ENCODE measurements at regions not wholly inside any gene's neighbourhood (a gene's known extent, or its start where the extent isn't known, plus 50 kb on each side); places are given as distances from the start of the nearest gene placed in this dataset.
"Not testable (repeated sequence)": the region's sequence is repeated elsewhere in the genome, so short reads cannot be mapped to it uniquely, and the experiment has no call there.

- DNase-seq (ENCODE audit: low read depth), result no peak
These were observed 91.6 kb upstream of the BCAR3 start for GRCh38 chr1:93773049-93773838.

- no peak for DNase-seq (ENCODE audit: low read depth)
These were observed 90.2 kb upstream of the BCAR3 start for GRCh38 chr1:93771843-93772242.

GRCh38 chr1:93770640-93771039 lies 89.0 kb upstream of the BCAR3 start:
- DNase-seq (ENCODE audit: low read depth), result no peak

- no peak for DNase-seq (ENCODE audit: low read depth)
These were observed 88.1 kb upstream of the BCAR3 start for GRCh38 chr1:93769777-93770176.

- no peak for DNase-seq (ENCODE audit: low read depth)
These were observed 86.8 kb upstream of the BCAR3 start for GRCh38 chr1:93768380-93768863.

- no peak for DNase-seq (ENCODE audit: low read depth)
These were observed 84.8 kb upstream of the BCAR3 start for GRCh38 chr1:93766451-93766850.

GRCh38 chr1:93765099-93765498 lies 83.5 kb upstream of the BCAR3 start:
- no peak for DNase-seq (ENCODE audit: low read depth)

- no peak for DNase-seq (ENCODE audit: low read depth)
These were observed 82.7 kb upstream of the BCAR3 start for GRCh38 chr1:93764366-93764750.

- no peak for DNase-seq (ENCODE audit: low read depth)
These were observed 82.2 kb upstream of the BCAR3 start for GRCh38 chr1:93763704-93764365.

- DNase-seq (ENCODE audit: low read depth), result peak; percentile 49
These were observed 77.3 kb upstream of the BCAR3 start for GRCh38 chr1:93758842-93759515.

GRCh38 chr1:93757256-93758036 lies 75.8 kb upstream of the BCAR3 start:
- DNase-seq (ENCODE audit: low read depth), result no peak

- no peak for DNase-seq (ENCODE audit: low read depth)
These were observed 75.0 kb upstream of the BCAR3 start for GRCh38 chr1:93756657-93757056.

GRCh38 chr1:93755251-93755715 lies 73.6 kb upstream of the BCAR3 start:
- DNase-seq (ENCODE audit: low read depth), result not testable (repeated sequence)

GRCh38 chr1:93753791-93754763 lies 72.4 kb upstream of the BCAR3 start:
- peak; percentile 88 for DNase-seq (ENCODE audit: low read depth)

- DNase-seq (ENCODE audit: low read depth), result no peak
These were observed 70.0 kb upstream of the BCAR3 start for GRCh38 chr1:93751377-93752250.

- DNase-seq (ENCODE audit: low read depth), result no peak
These were observed 69.3 kb upstream of the BCAR3 start for GRCh38 chr1:93750955-93751354.

- no peak for DNase-seq (ENCODE audit: low read depth)
These were observed 68.3 kb upstream of the BCAR3 start for GRCh38 chr1:93749894-93750301.

GRCh38 chr1:93749487-93749886 lies 67.8 kb upstream of the BCAR3 start:
- DNase-seq (ENCODE audit: low read depth), result no peak

GRCh38 chr1:93746021-93746812 lies 64.6 kb upstream of the BCAR3 start:
- DNase-seq (ENCODE audit: low read depth), result no peak

All from non-pigmented ciliary epithelial cell (primary cell).